K562 (cell line): ENCODE measurements at regions not wholly inside any gene's neighbourhood (a gene's known extent, or its start where the extent isn't known, plus 50 kb on each side); places are given as distances from the start of the nearest gene placed in this dataset.

Experiments
- ATAC-seq: fragments of 200-7000 bp; cut with Tn5 transposase; 3 replicates; pipeline ENCODE4 v1.9.1; 2020; ENCODE audit warnings: moderate library complexity
- BruUV-seq: library from RNA; stranded (reverse); fragments of 400-500 nt; replicated peaks from 2 replicates; lab custom pipeline; 2021; lab: Mats Ljungman, UMichigan
- CTCF ChIA-PET: fragments of 300-600 bp; formaldehyde crosslinking; extraction: SDS; loops from one replicate; lab custom pipeline; 2021; ENCODE audit warnings: low intra/inter-chr PET ratio; lab: Yijun Ruan, JAX
- POLR2A ChIA-PET: fragments of 300-600, 350-650 bp; sonication (Branson Sonifier 250); formaldehyde crosslinking; extraction: SDS; loops from one replicate; lab custom pipeline; 2021; ENCODE audit warnings: antibody characterized with exemption, inconsistent platforms; lab: Yijun Ruan, JAX
- DNase-seq, 4 experiments: peaks; one replicate each; pipeline versions ENCODE4 v3.0.0 to v3.0.0-alpha.2; 2011 to 2018; ENCODE audit warnings: low spot score in 3 of 4, mixed read lengths in 3 of 4; ENCODE audit errors: extremely low read depth in 1 of 4
- FAIRE-seq: peaks from 2 replicates; lab custom pipeline; 2011; peaks lifted over from hg19 to GRCh38; lab: Jason Lieb, UNC
- H2AFZ ChIP-seq: 2 replicates; pipeline ENCODE4 v1.6.0; 2011; ENCODE audit warnings: low read depth, low read length, control low read depth, inconsistent platforms
- H3K27ac ChIP-seq: fragments of 200-600 bp; 3 replicates; pipeline ENCODE4 v1.8.0; 2011; ENCODE audit warnings: low read depth, mild to moderate bottlenecking, control low read depth, inconsistent platforms, low read length, moderate library complexity, mixed read lengths; ENCODE audit errors: extremely low read depth
- H3K27me3 ChIP-seq, 2 experiments: fragments of 300-600 bp in 1 of 2; 2 replicates in 1 of 2; 3 replicates in 1 of 2; pipeline versions ENCODE4 v1.6.0 to v1.8.0; 2011; ENCODE audit warnings: inconsistent platforms in 2 of 2, low read length in 2 of 2, mild to moderate bottlenecking in 1 of 2, mixed read lengths in 1 of 2, moderate library complexity in 1 of 2; ENCODE audit not compliant: control insufficient read depth in 2 of 2, insufficient read depth in 2 of 2
- H3K36me3 ChIP-seq: fragments of 300-600 bp; 3 replicates; pipeline ENCODE4 v1.8.0; 2011; ENCODE audit warnings: mild to moderate bottlenecking, low read length, inconsistent platforms; ENCODE audit not compliant: control insufficient read depth, insufficient read depth
- H3K4me1 ChIP-seq, 2 experiments: fragments of 200-600 bp in 1 of 2; replicated peaks in 1 of 2; 2 replicates in 1 of 2; 3 replicates in 1 of 2; pipeline versions ENCODE4 v1.5.1 to v1.8.0; 2011; ENCODE audit warnings: inconsistent platforms in 2 of 2, low read length in 2 of 2, mild to moderate bottlenecking in 1 of 2, mixed read lengths in 1 of 2, moderate library complexity in 1 of 2; ENCODE audit not compliant: control insufficient read depth in 2 of 2, insufficient read depth in 2 of 2
- H3K4me2 ChIP-seq: 2 replicates; pipeline ENCODE4 v1.6.1; 2011; ENCODE audit warnings: low read length, control low read depth, inconsistent platforms, mixed read lengths; ENCODE audit not compliant: insufficient read depth
- H3K4me3 ChIP-seq: fragments of 200-600 bp; sonication (generic), shearing (Covaris generic); 2 replicates; pipeline ENCODE4 v1.5.1; 2016; ENCODE audit warnings: control low read depth, inconsistent platforms
- H3K79me2 ChIP-seq: fragments of 200-600 bp; 3 replicates; pipeline ENCODE4 v1.8.0; 2011; ENCODE audit warnings: low read length, inconsistent platforms; ENCODE audit not compliant: control insufficient read depth, insufficient read depth
- H3K9ac ChIP-seq, 2 experiments: 2 replicates each; pipeline versions ENCODE4 v1.6.0 to v1.6.1; 2011; ENCODE audit warnings: low read depth in 2 of 2, low read length in 2 of 2, control low read depth in 1 of 2, inconsistent platforms in 1 of 2, mild to moderate bottlenecking in 1 of 2, mixed read lengths in 1 of 2; ENCODE audit not compliant: insufficient read depth in 1 of 2
- H3K9me1 ChIP-seq: one replicate; pipeline ENCODE4 v1.6.0; 2011; ENCODE audit warnings: inconsistent platforms, mild to moderate bottlenecking, low read length, moderate library complexity; ENCODE audit not compliant: control insufficient read depth, insufficient read depth
- H3K9me3 ChIP-seq: replicated peaks from 2 replicates; pipeline ENCODE4 v1.5.1; 2011; ENCODE audit warnings: low read depth, low read length, inconsistent platforms; ENCODE audit not compliant: control insufficient read depth, insufficient read depth
- H4K20me1 ChIP-seq: replicated peaks from 2 replicates; pipeline ENCODE4 v1.6.1; 2011; ENCODE audit warnings: low read length, inconsistent platforms, mixed read lengths; ENCODE audit not compliant: control insufficient read depth, insufficient read depth
- BCOR ChIP-seq: fragments of 450-650 bp; IDR thresholded peaks from 2 replicates; pipeline ENCODE4 v1.6.1; 2016
- MITF ChIP-seq: IDR thresholded peaks from 2 replicates; pipeline ENCODE4 v1.6.1; 2014; ENCODE audit warnings: antibody characterized with exemption
- NFE2L1 ChIP-seq: fragments of 450-650 bp; IDR thresholded peaks from 2 replicates; pipeline ENCODE4 v1.6.1; 2016; ENCODE audit warnings: missing genetic modification characterization, low read depth, mild to moderate bottlenecking, missing compliant biosample characterization, moderate library complexity, borderline replicate concordance
- NFYB ChIP-seq: IDR thresholded peaks from 2 replicates; pipeline ENCODE4 v1.6.1; 2011; ENCODE audit warnings: mild to moderate bottlenecking, moderate library complexity; ENCODE audit not compliant: insufficient read length; ENCODE audit errors: extremely low read depth
- WGBS: fragments of 100-300 bp; shearing (Covaris generic); methylation state at CpG from one replicate; pipeline ENCODE4 v1.1.6; 2016; ENCODE audit warnings: low coverage, mixed read lengths; ENCODE audit not compliant: insufficient coverage; ENCODE audit errors: missing lambda C conversion rate; 5-methylcytosine and 5-hydroxymethylcytosine counted together
- in situ Hi-C: fragments of 300-500 bp; cut with MboI; formaldehyde crosslinking; loops from 4 replicates; pipeline ENCODE4 v1.15.0; 2018; ENCODE audit warnings: inconsistent platforms, mixed read lengths
- intact Hi-C: fragments of 100-400 bp; cut with micrococcal nuclease; formaldehyde crosslinking; loops from 2 replicates; pipeline ENCODE4 v1.14.2; 2022
- TF ChIP-seq, protein P1 (sequence below): fragments of 450-650 bp; formaldehyde crosslinking; IDR thresholded peaks from 2 replicates; pipeline ENCODE4 v1.4.0; 2020; ENCODE audit warnings: mild to moderate bottlenecking, mixed read lengths
- TF ChIP-seq, protein P2 (sequence below): sonication (generic); IDR thresholded peaks from 2 replicates; pipeline ENCODE4 v1.6.1; 2016

- ChIA-PET CTCF (no interaction called here), POLR2A (interaction anchor here (0.6 kb wide), 1 partner anchor 229 kb away, joined by 3 read pairs; no protein-coding TSS in a partner anchor)
- no TSS peak for BruUV-seq
- H3K9ac ChIP-seq, result no peak overlapping the region
- intact Hi-C loops (no loop called here), in situ Hi-C loops (loop anchor here (25.0 kb wide), 1 partner anchor 238 kb away; no protein-coding TSS in a partner anchor)
- H3K27ac ChIP-seq, result no peak overlapping the region
- H3K4me1 ChIP-seq, result no peaks in the 10 kb centered on the region
- no peaks in the 10 kb centered on the region for H3K9me1 ChIP-seq
- ATAC-seq (no peak), FAIRE-seq (no peak), DNase-seq (no peak)
- H3K4me3 ChIP-seq, result no peak overlapping the region
- H3K27me3 ChIP-seq, result no peaks in the 10 kb centered on the region; a peak in 1 of 5 replicates
- H3K9me3 ChIP-seq, result no peaks in the 10 kb centered on the region
- no peaks in the 10 kb centered on the region for H3K36me3 ChIP-seq
- no peaks in the 10 kb centered on the region for H4K20me1 ChIP-seq
- TF ChIP-seq, protein P1, sequence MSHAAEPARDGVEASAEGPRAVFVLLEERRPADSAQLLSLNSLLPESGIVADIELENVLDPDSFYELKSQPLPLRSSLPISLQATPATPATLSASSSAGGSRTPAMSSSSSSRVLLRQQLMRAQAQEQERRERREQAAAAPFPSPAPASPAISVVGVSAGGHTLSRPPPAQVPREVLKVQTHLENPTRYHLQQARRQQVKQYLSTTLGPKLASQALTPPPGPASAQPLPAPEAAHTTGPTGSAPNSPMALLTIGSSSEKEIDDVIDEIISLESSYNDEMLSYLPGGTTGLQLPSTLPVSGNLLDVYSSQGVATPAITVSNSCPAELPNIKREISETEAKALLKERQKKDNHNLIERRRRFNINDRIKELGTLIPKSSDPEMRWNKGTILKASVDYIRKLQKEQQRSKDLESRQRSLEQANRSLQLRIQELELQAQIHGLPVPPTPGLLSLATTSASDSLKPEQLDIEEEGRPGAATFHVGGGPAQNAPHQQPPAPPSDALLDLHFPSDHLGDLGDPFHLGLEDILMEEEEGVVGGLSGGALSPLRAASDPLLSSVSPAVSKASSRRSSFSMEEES (CRISPR knock-in tag), result peak; percentile 59
- TF ChIP-seq NFYB (no peak), NFE2L1 (no peak)
- TF ChIP-seq, all 486 proteins: peak for 1
- Histone ChIP-seq H3K79me2 (no peaks in the 10 kb centered on the region), H3K4me2 (no peak overlapping the region), H2AFZ (no peak overlapping the region; the same call in 1 of the 2 replicates)
- WGBS, result 12% methylated on average over 2 of the region's 2 CpGs
Observed at GRCh38 chr6:53199765-53200164, 51.1 kb upstream of the GCM1 start.

GRCh38 chr6:53199156-53199555 is 50.5 kb upstream of the GCM1 start:
- Histone ChIP-seq H3K4me1 (no peaks in the 10 kb centered on the region), H3K79me2 (no peaks in the 10 kb centered on the region), H3K27ac (no peak overlapping the region), H3K36me3 (no peaks in the 10 kb centered on the region), H2AFZ (no peak overlapping the region; the same call in 1 of the 2 replicates), H4K20me1 (no peaks in the 10 kb centered on the region), H3K9me1 (no peaks in the 10 kb centered on the region), H3K4me2 (no peak overlapping the region), H3K4me3 (no peak overlapping the region), H3K27me3 (no peaks in the 10 kb centered on the region; a peak in 1 of 5 replicates), H3K9me3 (no peaks in the 10 kb centered on the region), H3K9ac (no peak overlapping the region)
- ChIA-PET CTCF (no interaction called here), POLR2A (interaction anchor here (0.6 kb wide), 1 partner anchor 230 kb away, joined by 3 read pairs; no protein-coding TSS in a partner anchor)
- intact Hi-C loops (no loop called here), in situ Hi-C loops (loop anchor here (25.0 kb wide), 1 partner anchor 238 kb away; no protein-coding TSS in a partner anchor)
- TF ChIP-seq MITF, result no peak
- TF ChIP-seq, protein P2, sequence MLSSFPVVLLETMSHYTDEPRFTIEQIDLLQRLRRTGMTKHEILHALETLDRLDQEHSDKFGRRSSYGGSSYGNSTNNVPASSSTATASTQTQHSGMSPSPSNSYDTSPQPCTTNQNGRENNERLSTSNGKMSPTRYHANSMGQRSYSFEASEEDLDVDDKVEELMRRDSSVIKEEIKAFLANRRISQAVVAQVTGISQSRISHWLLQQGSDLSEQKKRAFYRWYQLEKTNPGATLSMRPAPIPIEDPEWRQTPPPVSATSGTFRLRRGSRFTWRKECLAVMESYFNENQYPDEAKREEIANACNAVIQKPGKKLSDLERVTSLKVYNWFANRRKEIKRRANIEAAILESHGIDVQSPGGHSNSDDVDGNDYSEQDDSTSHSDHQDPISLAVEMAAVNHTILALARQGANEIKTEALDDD, result peak; percentile 33; the same call in 1 of the 2 replicates
- TF ChIP-seq BCOR, result no peak
- DNase-seq (no peak), ATAC-seq (0 out of 3 replicates have a peak, but pooled peaks have one; percentile 46), FAIRE-seq (no peak)
- WGBS, result 17% methylated on average over 5 of the region's 5 CpGs
- no TSS peak for BruUV-seq
